OCI-LY3 (cell line): ENCODE measurements at regions not wholly inside any gene's neighbourhood (a gene's known extent, or its start where the extent isn't known, plus 50 kb on each side); places are given as distances from the start of the nearest gene placed in this dataset.

Experiments used
- H2AFZ ChIP-seq: fragments of 200-600, 300-600 bp; shearing (Covaris generic); 2 replicates; pipeline ENCODE4 v1.6.0; 2014; ENCODE audit warnings: antibody characterized with exemption, low read depth, low read length
- H3K27ac ChIP-seq: fragments of 200-600, 300-600 bp; sonication (generic); 2 replicates; pipeline ENCODE4 v1.5.1; 2014; ENCODE audit warnings: mild to moderate bottlenecking, low read length, moderate library complexity, mixed read lengths
- H3K27me3 ChIP-seq: fragments of 200-600, 300-600 bp; sonication (generic); 2 replicates; pipeline ENCODE4 v1.6.1; 2014; ENCODE audit warnings: low read depth, low read length, mixed read lengths
- H3K36me3 ChIP-seq: fragments of 200-600, 300-600 bp; sonication (generic); replicated peaks from 2 replicates; pipeline ENCODE3; 2014; ENCODE audit warnings: low read depth, low read length, mixed read lengths
- H3K4me1 ChIP-seq: fragments of 300-600, 200-600 bp; sonication (generic); 2 replicates; pipeline ENCODE4 v1.6.1; 2014; ENCODE audit warnings: low read length, mixed read lengths
- H3K4me2 ChIP-seq: fragments of 200-600, 300-600 bp; sonication (generic); 2 replicates; pipeline ENCODE4 v1.6.1; 2014; ENCODE audit warnings: low read length, mixed read lengths
- H3K4me3 ChIP-seq: fragments of 300-600, 200-600 bp; sonication (generic); 2 replicates; pipeline ENCODE4 v1.5.1; 2014; ENCODE audit warnings: antibody characterized with exemption, mild to moderate bottlenecking, low read length, moderate library complexity
- H3K79me2 ChIP-seq: fragments of 300-600, 200-600 bp; shearing (Covaris generic); 2 replicates; pipeline ENCODE4 v1.6.1; 2014; ENCODE audit warnings: mild to moderate bottlenecking, low read length, mixed read lengths
- H3K9ac ChIP-seq: fragments of 300-600, 200-600 bp; shearing (Covaris generic); 2 replicates; pipeline ENCODE4 v1.6.0; 2014; ENCODE audit warnings: mild to moderate bottlenecking, low read length, moderate library complexity
- H3K9me3 ChIP-seq: fragments of 200-600, 300-600 bp; shearing (Covaris generic); 2 replicates; pipeline ENCODE4 v1.6.1; 2014; ENCODE audit warnings: low read length, mixed read lengths; ENCODE audit not compliant: insufficient read depth
- H4K20me1 ChIP-seq: fragments of 200-600, 300-600 bp; sonication (generic); 2 replicates; pipeline ENCODE4 v1.6.1; 2016; ENCODE audit warnings: low read length, mixed read lengths; ENCODE audit not compliant: insufficient read depth
- EZH2phosphoT487 ChIP-seq: fragments of 200-600 bp; shearing (Covaris generic); IDR thresholded peaks from 2 replicates; pipeline ENCODE4 v1.6.1; 2018; ENCODE audit warnings: antibody characterized with exemption, mixed run types, low read depth
- TF ChIP-seq, protein P1 (sequence below): fragments of 200-600, 300-600 bp; sonication (generic); IDR thresholded peaks from 2 replicates; pipeline ENCODE4 v1.5.1; 2014; ENCODE audit warnings: antibody characterized with exemption, low read length, low read depth

DNA sequence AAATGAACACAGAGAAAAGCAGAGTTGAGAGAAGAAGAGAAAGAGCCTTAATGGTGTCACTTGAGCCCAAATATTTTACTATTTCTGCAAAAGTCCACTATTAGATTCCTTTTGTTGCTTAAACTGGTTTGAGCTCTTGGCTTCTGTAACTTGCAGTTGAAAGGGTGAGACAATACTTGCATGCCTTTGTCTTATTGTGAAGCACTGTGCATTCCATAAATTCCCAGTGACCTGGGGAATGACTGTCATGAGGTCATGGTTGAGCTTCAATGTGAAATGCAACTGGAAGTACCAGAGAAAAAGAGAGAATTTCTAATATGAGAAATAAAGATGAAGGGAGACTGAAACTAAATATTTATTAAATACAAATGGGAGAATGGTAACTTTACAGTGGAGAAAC is 310.9 kb downstream of the TDRD3 start:
- H3K4me2 ChIP-seq: no peak overlapping the region
- no peaks in the 10 kb centered on the region for H3K27me3 ChIP-seq
- no peaks in the 10 kb centered on the region for H4K20me1 ChIP-seq
- H2AFZ ChIP-seq: no peak overlapping the region
- H3K4me1 ChIP-seq: no peaks in the 10 kb centered on the region
- H3K27ac ChIP-seq: no peak overlapping the region
- no peaks in the 10 kb centered on the region for H3K79me2 ChIP-seq
- no peaks in the 10 kb centered on the region for H3K9me3 ChIP-seq
- no peak overlapping the region for H3K4me3 ChIP-seq
- no peak overlapping the region for H3K9ac ChIP-seq
- TF ChIP-seq EZH2phosphoT487: no peak
- TF ChIP-seq, protein P1, sequence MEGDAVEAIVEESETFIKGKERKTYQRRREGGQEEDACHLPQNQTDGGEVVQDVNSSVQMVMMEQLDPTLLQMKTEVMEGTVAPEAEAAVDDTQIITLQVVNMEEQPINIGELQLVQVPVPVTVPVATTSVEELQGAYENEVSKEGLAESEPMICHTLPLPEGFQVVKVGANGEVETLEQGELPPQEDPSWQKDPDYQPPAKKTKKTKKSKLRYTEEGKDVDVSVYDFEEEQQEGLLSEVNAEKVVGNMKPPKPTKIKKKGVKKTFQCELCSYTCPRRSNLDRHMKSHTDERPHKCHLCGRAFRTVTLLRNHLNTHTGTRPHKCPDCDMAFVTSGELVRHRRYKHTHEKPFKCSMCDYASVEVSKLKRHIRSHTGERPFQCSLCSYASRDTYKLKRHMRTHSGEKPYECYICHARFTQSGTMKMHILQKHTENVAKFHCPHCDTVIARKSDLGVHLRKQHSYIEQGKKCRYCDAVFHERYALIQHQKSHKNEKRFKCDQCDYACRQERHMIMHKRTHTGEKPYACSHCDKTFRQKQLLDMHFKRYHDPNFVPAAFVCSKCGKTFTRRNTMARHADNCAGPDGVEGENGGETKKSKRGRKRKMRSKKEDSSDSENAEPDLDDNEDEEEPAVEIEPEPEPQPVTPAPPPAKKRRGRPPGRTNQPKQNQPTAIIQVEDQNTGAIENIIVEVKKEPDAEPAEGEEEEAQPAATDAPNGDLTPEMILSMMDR: no peak
- no peaks in the 10 kb centered on the region for H3K36me3 ChIP-seq

DNA sequence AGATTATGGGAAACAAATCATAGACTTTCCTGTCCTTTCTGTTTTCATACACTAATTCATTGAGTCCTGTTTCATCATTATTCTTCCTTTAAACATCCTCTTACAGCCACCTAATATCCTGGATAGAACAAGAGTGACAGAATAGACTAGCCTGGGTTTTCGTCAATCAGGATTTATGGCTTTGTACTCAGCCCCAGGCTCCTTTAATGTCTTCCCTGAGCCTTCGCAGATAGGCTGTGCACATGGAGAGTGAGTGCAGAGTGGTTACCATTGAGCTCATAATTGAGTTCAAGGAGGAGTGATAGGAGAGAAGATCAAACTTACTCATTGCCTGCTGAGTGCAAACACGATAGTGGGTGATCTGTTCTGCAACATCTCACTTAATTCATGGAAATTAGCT is 304.9 kb downstream of the TDRD3 start:
- no peaks in the 10 kb centered on the region for H3K4me1 ChIP-seq
- no peaks in the 10 kb centered on the region for H3K27me3 ChIP-seq
- TF ChIP-seq, protein P1: no peak
- TF ChIP-seq EZH2phosphoT487: no peak
- no peak overlapping the region for H3K4me2 ChIP-seq
- no peak overlapping the region for H3K27ac ChIP-seq
- no peaks in the 10 kb centered on the region for H3K79me2 ChIP-seq
- H3K4me3 ChIP-seq: no peak overlapping the region
- H3K9me3 ChIP-seq: no peaks in the 10 kb centered on the region
- H4K20me1 ChIP-seq: no peaks in the 10 kb centered on the region
- H3K36me3 ChIP-seq: no peaks in the 10 kb centered on the region
- no peak overlapping the region for H2AFZ ChIP-seq
- H3K9ac ChIP-seq: no peak overlapping the region

DNA sequence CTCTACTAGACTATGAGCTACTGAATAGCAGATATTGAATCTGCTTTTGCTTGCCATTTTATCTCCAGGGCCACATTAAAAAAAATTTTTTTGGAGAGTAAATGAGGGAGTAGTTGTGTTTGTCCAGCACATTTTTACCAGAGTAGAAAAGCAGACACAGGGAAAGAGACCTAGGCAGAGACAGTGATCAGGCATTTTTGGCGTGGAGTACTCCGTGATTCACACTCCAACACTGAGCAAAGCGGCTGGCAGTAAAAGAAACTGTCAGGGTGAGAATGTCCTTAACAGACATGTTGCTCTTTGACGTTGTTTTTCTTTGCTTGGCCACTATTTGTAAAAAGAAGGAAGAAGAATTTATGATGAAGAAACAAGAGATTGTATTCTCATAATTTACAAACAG is 304.0 kb downstream of the TDRD3 start:
- Histone ChIP-seq H3K4me1 (no peaks in the 10 kb centered on the region), H3K9ac (no peak overlapping the region), H3K9me3 (no peaks in the 10 kb centered on the region), H3K4me2 (no peak overlapping the region), H3K36me3 (no peaks in the 10 kb centered on the region), H4K20me1 (no peaks in the 10 kb centered on the region), H3K27me3 (no peaks in the 10 kb centered on the region), H2AFZ (no peak overlapping the region), H3K4me3 (no peak overlapping the region), H3K27ac (no peak overlapping the region), H3K79me2 (no peaks in the 10 kb centered on the region)
- TF ChIP-seq, protein P1: no peak

DNA sequence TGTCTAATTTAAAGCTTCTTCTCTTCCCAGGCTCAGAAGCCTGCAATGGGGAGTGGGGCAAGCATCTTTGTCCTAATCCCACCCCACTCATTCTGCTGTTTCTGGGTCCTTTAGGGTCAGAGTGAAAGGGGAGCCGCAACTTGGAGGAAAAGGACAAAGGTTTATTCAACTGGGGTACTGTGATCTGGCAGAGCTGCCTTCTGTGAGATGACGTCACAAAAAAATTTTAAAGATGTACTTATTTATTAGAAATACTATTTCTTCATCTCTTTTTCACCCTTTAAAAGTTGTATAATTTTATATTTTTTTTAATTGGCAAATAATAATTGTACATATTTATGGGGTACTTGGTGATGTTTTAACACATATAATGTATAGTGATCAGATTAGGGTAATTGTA is 302.6 kb downstream of the TDRD3 start:
- Histone ChIP-seq H2AFZ (no peak overlapping the region), H3K36me3 (no peaks in the 10 kb centered on the region), H3K4me2 (no peak overlapping the region), H4K20me1 (no peaks in the 10 kb centered on the region), H3K4me3 (no peak overlapping the region), H3K27ac (no peak overlapping the region), H3K79me2 (no peaks in the 10 kb centered on the region), H3K27me3 (no peaks in the 10 kb centered on the region), H3K4me1 (no peaks in the 10 kb centered on the region), H3K9me3 (no peaks in the 10 kb centered on the region), H3K9ac (no peak overlapping the region)
- no peak for TF ChIP-seq EZH2phosphoT487
- TF ChIP-seq, protein P1: no peak
